Activated T-cell treated with anti-CD3 and anti-CD28 coated beads for 48 hours (primary cell): ENCODE measurements at regions not wholly inside any gene's neighbourhood (a gene's known extent, or its start where the extent isn't known, plus 50 kb on each side); places are given as distances from the start of the nearest gene placed in this dataset.
"Not testable (repeated sequence)": the region's sequence is repeated elsewhere in the genome, so short reads cannot be mapped to it uniquely, and the experiment has no call there.

Source experiments
- DNase-seq: peaks from one replicate; pipeline ENCODE4 v3.0.0-alpha.2; 2020; ENCODE audit warnings: low read depth

DNA sequence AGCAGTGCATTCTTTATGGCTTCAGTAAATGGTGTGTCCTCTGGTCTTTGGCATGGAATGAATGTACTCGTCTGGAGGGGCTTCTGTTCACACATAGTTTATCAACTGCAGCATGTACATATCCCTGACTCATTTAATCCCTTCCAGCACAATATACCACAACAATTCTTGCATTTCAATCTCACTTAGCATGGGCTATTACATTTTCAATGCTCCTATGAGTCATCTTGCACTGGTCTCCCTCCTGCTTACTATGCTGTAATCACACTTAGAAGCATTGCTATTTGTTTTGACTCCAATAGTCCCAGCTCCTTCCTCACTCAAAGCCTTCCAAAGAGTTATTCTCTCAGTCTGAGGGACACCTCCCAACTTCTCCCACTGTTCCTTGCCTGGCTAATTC, 180.9 kb upstream of the NUDT10 start:
- DNase-seq, result no peak

DNA sequence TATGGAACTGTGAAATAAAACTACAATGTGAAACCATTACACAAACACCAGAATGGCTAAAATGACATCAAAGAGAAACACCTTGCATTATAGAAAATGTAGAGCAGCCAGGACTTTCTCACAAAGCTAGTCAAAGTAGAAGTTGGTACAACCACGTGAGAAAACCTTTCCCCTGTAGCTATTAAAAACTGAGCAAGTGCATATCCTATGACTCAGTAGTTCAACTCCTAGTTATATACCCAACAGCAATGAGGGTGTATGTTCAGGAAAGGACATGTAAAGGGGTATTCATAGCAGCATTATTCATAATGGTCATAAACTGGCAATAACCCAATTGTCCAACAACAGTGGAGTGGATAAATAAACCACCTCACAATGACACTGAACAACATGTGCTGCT, 177.5 kb upstream of the NUDT10 start:
- no peak for DNase-seq

- DNase-seq, result no peak
Observed at GRCh38 chrX:51155566-51155965, 177.1 kb upstream of the NUDT10 start.

DNA sequence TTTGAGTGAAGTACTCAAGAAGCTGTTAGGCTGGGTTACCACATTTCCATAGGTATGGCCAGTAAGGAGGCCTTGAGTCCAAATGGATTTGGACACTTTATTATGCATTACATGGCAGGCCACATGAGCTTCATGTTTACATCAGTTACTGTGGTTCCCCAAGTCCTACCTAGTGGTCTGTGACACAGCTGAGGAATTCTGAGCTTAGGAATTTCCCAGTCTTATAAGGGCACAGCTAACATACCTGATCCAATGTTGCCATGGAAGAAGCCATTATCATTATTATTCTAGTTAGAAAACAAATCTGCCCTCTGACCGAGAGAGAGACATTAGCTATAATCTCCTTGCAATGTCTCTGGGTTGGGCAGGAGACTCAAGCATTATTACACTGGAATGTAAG, 174.4 kb upstream of the NUDT10 start:
- no peak for DNase-seq

GRCh38 chrX:51159378-51159777, 173.2 kb upstream of the NUDT10 start:
- DNase-seq, result not testable (repeated sequence)

GRCh38 chrX:51163730-51164129, 168.9 kb upstream of the NUDT10 start:
- no peak for DNase-seq

DNA sequence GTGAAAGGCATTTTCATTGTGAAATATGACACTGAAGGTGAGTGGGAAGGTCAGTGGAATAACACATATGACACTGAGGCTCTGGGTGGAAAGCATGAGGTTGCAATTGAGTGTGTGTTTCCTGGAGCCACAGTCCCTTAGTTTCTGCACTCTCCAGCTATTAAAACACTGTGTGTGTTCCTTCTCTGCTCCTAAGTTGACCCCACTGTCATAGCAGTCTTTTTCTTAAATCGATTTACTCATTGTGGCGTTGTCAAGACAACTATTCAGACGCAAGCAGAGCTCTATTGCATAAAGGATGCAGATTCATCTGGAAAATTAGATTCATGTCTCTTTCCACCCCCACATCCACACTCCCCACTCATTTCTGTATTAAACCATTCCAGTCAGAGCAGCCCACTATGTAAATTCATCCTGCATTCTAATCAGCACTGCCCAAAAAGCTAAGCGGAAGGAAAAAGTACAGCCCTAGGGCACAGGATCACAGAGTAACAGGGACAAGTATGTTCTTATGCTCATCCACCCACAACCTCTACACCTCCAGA, 154.2 kb upstream of the NUDT10 start:
- not testable (repeated sequence) for DNase-seq

DNA sequence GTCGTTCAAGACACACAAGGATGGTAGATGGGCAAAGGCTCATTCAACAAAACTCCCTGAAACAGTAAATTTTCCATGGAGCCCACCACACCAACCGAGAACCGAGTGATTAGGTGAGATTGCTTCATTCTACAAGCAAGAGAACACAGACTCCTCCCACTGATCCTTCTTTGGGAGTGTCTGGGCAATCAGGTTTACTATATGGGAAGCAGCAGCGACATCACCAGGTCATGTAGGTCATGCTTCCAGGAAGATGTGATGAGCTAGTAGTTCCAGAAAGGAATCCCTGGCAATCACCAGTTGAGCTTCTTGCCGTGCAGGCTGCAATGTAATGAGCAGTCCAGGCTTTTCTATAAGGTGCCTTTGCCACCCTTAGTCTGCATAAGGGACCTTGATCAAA, 152.8 kb upstream of the NUDT10 start:
- not testable (repeated sequence) for DNase-seq

DNA sequence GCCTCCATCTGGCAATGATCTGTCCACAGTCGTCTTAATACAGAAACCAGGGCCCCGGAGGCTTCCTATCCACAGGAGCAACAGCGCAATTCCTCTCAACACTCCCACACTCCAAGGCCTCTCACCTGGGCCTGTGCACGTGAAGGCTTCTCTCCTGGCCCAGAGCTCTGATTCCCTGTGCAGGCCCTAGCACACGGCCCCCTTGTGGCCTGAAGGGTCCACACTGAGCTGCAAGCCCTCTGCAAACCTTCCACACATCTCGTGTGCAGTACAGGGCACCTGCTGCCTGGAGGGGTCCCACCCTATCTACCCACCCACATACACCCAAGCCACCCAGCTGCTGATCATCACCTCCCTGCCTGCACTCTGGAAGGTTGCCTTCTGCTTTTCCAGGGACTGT, 150.1 kb upstream of the NUDT10 start:
- no peak for DNase-seq

GRCh38 chrX:51192104-51192503, 140.5 kb upstream of the NUDT10 start:
- no peak for DNase-seq

DNA sequence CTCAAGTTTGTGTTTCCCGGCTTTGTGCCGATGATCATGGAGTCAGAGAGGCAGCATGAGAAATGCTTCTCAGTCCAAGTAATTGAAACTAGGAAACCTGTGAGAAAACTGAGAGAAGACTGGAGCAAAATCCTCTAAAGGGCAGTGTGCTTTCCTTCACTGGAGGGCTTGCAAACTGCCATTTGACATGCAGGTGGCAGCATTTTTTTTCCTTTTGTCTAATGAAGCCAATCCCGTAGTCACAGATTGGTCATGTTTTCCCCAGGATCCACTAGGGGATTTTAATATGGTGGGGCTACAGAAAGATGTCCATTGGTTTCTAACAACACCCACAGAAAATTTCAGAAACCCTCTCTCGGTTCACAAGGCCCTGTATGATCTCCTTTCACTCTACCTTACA, 117.4 kb upstream of the NUDT10 start:
- no peak for DNase-seq

DNA sequence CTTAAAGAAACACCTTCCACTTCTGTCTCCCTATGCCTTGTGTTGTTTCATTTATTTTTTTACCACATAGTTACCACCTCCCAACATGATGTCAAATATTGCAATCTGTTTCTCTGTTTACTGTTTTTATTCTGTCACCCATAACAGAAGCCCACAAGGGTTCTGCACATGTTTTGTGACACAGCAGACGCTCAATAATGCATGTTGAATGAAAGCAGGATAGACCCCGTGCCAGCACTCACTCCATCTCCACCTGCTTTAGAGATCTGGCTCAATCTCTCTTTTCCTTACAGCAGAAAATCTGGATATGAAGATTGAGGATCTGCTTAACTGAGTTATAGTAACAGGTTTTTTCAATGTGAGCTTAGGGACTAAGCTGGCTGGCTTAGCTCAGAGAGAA, 116.8 kb upstream of the NUDT10 start:
- no peak for DNase-seq

- DNase-seq, result no peak
Observed at GRCh38 chrX:51242212-51242611, 90.4 kb upstream of the NUDT10 start.

- no peak for DNase-seq
Observed at GRCh38 chrX:51257490-51257889, 75.1 kb upstream of the NUDT10 start.

GRCh38 chrX:51262271-51262670, 70.4 kb upstream of the NUDT10 start:
- DNase-seq, result not testable (repeated sequence)

DNA sequence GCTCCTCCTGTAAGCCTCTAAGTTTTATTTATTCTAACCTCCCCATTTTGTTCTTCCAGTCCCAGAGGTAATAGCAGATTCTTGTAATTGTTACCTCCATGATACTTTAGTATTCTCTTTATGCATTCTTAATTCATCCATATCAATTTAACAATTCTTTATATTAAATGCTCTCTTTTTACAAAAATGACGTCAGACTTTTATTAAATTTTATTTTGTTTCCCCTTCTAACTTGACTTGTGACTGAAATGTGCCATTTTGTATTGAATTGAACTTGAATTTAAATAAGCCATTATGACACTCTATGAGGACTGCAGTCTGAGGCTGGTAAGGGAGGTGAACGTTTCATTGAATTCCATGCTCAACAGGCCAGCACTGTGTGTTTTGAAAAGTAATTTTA, 60.0 kb upstream of the NUDT10 start:
- DNase-seq, result no peak

- DNase-seq, result no peak
Observed at GRCh38 chrX:51281758-51282318, 50.8 kb upstream of the NUDT10 start.
